GM19328 (cell line): ENCODE measurements at regions not wholly inside any gene's neighbourhood (a gene's known extent, or its start where the extent isn't known, plus 50 kb on each side); places are given as distances from the start of the nearest gene placed in this dataset.

Experiments
- ATAC-seq: cut with Tn5 transposase; IDR thresholded peaks from one replicate; pipeline ENCODE4 v1.9.1; 2021; ENCODE audit warnings: mild to moderate bottlenecking, moderate library complexity; ENCODE audit not compliant: unreplicated experiment

DNA sequence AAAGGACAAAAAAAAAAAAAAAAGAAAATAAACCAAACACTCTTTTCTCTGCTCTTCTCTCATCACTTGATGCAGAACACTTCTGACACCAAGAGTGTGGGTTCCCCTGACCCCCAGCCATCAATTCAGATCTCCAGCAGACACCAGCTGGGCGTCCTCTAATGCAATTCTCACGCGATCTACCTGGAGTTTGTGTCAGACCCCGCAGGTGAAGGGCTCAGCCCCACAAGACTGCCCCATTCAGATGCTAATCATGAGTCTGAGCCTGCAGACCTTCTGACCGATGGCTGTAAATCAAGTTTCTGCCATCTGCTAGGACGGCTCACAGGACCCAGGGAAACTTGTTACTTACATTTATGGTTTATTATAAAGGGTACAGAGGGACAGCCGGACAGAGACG is 133.6 kb upstream of the C1orf174 start:
- no peak for ATAC-seq

DNA sequence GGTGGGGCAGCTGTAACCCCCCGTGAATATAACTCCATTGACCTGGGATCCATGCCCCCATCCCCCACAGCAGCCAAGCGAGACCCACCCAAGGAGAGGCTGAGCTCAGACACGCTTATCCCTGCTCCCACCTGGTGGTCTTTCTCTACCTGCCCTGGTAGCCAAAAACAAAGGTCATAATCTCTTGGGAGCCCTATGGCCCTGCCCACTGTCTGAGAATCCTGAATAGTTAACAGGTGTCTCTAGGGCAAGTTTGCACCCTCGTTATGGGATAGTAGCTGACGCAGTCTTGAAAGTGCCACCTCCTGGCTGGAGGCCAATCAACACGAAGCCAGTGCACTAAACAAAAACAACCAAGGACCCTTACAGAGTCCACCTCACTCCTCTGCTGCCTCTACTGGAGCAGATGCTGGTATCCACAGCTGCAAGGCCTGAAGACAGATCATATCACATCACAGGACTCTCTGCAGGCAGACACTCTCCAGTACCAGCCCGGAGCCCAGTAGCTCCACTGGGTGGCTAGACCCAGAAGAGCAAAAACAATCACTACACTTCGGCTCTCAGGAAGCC is 134.3 kb upstream of the C1orf174 start:
- ATAC-seq: no peak

GRCh38 chr1:4044967-4045366 is 144.9 kb upstream of the C1orf174 start:
- no peak for ATAC-seq

DNA sequence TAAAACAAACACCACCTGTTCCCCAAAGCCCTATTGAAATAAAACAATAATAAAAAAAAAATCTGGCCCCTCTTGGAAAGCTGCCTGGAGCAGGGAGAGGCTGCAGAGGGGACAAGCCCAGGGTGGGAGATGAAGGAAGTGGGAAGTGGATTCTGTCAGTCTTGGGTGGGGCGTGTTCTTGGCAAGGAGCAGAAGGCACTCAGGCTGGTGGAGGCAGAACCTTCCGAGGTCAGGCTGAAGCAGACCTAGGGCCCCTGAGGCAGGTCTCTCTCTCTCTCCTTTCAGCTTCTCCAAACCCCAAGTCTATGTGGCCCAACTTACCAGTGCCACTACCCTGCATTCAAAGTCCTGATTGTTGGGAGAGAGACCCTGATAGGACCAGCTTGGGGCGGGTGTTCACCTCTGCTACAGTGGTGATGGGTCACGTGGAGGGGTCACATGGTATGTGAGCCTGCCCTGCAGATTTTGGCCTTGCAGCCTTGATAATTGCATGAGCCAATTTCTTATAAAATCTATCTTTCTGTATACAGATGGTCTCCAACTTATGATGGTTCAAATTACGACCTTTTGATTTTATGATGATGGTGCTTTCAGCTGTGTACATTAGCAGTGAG is 145.4 kb upstream of the C1orf174 start:
- ATAC-seq: no peak

GRCh38 chr1:4046836-4047461 is 146.9 kb upstream of the C1orf174 start:
- no peak for ATAC-seq

DNA sequence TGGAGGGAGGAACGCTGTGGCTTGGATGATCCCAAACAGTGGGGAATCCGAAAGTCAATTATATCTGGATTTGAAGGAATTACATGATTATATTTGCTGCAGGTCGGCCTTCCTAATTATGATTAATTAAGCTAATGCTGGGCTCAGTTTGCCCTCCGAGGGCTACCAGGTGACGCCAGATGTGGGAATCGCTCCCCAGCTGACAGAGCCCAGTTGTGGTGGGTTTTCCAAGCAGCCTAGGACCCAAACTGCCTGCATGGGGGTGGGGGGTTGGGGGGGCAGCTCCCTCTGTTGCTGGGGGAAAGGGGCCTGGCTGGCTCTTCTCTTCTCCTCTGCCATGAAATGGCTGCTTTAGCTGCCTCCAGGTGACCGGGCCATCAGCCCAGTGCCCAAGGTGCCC is 147.6 kb upstream of the C1orf174 start:
- no peak for ATAC-seq

DNA sequence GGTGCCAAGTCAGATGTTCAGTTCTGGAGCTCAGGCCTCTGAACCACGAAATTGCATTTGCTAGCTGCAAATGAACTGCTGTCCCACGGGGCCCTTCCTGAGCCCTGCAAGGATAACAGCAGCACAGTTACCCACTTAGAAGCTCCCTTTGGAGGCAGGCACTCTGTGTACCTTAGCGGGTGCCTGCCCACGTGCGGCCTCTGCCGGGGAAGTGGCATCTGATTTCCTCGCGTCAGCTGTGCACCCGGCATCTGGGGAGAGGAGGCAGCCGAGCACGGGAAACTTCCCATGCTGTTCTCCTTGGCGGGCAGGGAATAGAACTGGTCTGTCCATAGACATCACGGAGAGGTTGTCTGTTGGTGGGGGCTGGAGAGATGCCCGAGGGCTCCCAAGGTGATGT is 148.0 kb upstream of the C1orf174 start:
- ATAC-seq: no peak

- no peak for ATAC-seq
Measured at GRCh38 chr1:4048921-4049320, 148.8 kb upstream of the C1orf174 start.

GRCh38 chr1:4050998-4051397 is 150.9 kb upstream of the C1orf174 start:
- ATAC-seq: no peak

DNA sequence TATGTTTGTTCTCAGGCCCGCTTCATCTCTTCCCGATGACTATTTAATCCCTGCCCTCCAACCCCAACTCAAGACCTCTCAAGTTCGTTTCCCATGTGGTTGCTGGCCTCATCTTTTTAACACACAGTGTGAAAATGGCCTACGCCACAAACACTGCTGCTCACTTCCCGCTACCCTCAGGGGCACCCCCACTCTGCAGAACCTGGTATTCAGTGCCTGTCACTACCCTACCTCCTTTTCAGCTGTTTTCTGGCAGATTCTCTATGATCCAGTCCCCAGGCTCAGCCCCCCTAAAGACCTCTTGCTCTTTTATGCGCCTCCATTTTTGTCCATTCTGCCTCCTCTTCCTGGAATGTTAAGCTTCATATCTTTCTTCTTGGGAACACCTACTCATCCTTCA is 152.6 kb upstream of the C1orf174 start:
- no peak for ATAC-seq

DNA sequence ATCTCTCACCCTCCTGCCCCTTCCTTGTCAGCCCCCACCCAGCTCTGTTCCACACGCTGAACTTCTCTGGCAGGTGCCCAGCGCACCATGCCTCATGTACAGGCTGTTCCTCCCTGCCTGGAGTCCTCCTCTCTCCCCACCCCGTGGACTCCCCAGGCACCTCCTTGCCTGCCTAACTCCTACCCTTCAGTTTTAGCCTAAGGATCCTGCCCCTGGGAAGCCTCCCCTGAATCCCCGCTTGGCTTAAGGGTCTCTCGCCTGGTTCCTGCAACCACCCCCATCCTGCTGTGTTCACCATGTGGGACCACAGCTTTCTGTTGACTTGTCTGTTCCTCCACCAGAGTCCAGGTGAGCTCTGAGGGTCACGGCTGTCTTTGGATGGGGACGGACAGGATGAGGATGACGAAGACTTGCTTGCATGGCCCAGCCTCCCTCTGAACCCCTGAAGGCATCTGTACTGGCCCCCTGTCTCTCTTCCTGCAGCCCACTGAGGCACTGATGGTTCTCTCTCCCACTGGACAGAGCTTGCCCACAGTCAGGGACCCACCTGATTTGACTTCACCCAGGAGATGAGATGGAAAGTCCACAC is 153.2 kb upstream of the C1orf174 start:
- no peak for ATAC-seq

DNA sequence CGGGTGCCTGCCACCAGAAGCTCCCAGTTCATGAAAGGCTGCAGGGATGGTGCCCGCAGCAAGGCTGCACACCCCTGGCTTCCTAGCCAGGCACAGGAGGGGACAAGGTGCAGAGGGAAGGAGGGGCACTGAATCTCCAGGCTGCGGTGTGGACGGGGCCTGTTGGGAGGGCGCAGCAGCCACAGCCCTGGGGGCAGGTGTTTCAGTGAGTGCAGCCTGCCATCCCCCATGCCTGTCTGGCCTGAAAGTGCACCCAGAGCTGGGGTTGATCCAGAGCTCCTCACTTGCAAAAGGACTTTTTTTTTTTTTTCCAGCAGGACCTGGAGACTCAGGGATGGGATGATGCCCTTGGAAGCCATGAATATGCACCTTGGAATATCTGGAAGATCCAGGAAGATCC is 153.7 kb upstream of the C1orf174 start:
- ATAC-seq: no peak

GRCh38 chr1:4055294-4055967 is 155.4 kb upstream of the C1orf174 start:
- no peak for ATAC-seq

DNA sequence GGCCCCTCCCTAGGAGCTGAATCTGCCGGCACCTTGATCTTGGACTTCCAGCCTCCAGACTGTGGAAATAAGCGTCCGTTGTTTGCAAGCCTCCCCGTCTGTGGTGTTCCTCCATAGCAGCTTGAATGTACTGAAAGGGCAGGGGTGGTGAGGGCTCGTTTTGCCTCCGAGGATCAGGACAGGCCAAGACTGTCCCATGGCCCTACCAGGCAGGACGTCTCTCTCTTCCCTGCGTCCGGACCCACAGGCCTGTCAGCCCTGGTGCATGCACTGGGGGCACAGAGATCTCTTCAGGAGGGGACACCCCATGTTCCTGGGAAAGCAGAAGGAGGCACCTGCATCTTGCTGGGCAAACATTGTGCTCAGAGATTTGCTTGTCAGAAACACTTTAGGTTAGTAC is 156.3 kb upstream of the C1orf174 start:
- ATAC-seq: no peak

DNA sequence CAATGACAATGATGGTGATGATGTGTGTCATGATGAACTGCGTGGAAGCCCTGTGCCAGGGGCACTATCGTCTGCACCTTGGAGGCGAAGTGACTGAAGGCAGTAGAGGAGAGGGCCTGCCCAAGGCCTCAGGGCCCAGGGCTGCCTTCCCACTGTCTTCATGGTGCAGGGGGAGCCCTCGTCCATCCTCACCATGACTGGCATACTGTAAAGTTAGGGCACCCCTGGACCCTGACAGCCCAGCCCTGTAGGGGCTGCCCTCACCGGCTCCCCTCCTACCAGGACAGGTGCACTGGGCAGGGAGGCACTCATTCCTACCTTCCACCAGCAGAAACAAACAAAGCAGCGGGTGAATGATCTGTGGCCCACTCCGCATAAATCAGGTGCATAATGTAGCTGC is 156.9 kb upstream of the C1orf174 start:
- ATAC-seq: no peak

DNA sequence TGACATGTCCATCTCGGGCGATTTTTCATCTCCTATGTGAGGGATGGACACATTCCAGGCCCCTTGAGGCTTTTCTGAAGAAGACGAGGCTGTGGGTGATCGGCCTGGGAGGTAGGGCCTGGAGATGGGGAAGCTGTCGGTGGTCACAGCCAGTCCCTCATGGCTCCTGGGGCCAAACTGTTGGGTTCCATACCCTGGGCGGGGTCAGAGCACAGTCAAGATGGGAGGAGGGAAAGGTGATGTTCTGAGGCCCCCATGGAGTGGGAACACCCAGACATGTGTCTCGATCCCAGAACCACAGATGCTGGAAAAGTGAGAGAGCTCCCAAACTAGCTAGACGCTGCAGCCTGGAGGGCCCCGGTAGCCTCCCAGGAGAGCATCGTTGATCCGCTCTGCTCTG is 157.5 kb upstream of the C1orf174 start:
- no peak for ATAC-seq

DNA sequence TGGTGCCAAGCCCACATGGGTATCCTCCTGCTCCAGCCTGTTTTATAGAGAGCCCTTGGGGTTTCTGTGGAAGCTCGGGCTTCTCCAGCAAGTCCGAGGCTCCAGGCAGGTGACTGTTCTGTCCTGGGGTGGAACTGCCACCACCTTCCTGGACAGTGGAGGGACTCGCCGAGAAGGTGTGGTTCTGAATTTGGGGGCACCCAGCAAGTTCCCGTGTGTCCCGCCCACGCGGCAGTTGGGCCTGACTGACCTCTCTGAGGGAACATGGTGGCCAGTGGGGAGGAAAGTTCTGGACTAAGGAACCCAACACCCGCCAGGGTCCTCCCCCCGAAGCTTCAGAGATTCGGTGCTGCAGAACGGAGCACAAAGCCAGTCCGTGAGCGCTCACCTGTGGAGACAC is 158.1 kb upstream of the C1orf174 start:
- ATAC-seq: no peak

DNA sequence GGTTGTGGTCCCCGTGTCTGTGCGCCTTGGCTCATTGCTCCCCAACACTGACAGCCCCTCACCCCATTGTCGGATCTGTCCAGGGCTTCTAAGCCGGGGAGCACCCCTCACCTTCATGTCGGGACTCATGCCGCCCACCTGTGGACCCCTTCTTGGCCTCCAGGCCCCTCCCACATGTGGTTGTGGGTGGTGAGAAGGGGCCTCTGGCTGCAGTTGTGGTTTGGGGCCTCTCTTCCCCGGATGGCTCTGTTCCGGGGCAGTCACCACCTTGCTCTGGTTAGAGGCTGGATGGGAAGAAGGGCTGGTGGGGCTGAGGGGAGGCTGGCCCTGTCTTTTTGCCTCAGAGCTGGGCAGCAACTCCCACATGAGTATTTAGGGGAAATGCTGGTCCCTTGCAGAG is 158.6 kb upstream of the C1orf174 start:
- no peak for ATAC-seq

- no peak for ATAC-seq
Measured at GRCh38 chr1:4059270-4059669, 159.2 kb upstream of the C1orf174 start.

- no peak for ATAC-seq
Measured at GRCh38 chr1:4060850-4061249, 160.8 kb upstream of the C1orf174 start.

GRCh38 chr1:4061521-4062031 is 161.5 kb upstream of the C1orf174 start:
- no peak for ATAC-seq

GRCh38 chr1:4062041-4062440 is 162.0 kb upstream of the C1orf174 start:
- no peak for ATAC-seq
